HG03460 (cell line): ENCODE measurements at regions not wholly inside any gene's neighbourhood (a gene's known extent, or its start where the extent isn't known, plus 50 kb on each side); places are given as distances from the start of the nearest gene placed in this dataset.
"Not testable (repeated sequence)": the region's sequence is repeated elsewhere in the genome, so short reads cannot be mapped to it uniquely, and the experiment has no call there.

Experiments used
- ATAC-seq: cut with Tn5 transposase; IDR thresholded peaks from one replicate; pipeline ENCODE4 v1.9.1; 2021; ENCODE audit not compliant: unreplicated experiment

DNA sequence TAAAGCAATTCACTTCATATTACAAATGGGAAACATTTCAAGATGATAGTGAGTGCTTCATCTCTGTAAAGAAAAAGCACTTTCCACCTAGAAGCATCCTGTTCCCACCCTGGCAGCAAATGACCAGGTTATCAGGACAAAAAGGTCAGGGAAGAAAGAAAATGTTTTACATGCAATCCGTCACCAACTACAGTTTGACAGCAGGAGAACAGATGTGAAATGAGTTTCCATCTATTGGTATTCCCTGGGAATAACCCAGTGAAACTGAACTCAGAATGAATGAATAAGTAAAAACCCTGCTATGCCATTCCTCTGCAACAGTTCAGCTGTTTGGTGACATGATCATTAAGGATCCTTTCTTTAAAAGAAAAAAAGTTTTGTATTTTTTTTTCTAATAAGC, 67.6 kb downstream of the HTR1A start:
- no peak for ATAC-seq

DNA sequence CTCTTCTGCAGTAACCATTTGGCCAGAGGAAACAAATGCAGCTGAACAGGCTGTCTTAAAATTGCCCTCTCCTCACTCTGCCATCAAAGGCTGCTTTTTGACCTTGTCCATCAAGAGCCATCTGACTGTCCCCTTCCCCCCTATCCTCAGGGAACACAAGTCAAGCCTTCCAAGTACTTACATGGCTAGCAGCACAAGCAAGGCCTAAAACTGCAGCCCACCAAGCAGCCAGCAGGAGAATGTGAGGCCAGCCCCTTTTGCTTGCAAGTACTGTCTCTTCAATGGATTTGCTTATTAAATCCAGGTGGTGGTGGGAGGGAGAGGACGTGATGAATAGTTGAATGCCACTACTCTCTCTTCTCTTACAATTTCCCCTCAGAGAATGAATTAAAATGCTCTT, 83.5 kb downstream of the HTR1A start:
- no peak for ATAC-seq

DNA sequence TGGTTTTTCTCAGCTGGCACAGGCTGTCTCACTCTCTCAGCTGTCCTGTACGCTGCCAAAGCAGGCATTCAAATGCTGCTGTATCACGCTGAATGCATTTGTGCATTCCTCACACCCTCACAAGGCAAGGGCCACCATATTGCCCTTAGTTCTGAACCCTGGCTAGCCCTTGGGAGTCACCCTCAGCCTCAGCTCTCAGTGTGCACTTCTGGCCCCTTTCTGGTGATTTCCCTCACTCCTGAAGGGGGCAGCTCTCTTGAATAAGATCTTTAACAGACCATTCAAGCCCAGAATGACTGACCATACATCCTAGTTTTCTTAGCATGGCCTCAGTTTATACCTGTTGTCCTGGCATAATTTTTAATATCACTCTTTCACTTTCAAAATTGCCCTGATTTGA, 84.3 kb downstream of the HTR1A start:
- ATAC-seq = no peak

DNA sequence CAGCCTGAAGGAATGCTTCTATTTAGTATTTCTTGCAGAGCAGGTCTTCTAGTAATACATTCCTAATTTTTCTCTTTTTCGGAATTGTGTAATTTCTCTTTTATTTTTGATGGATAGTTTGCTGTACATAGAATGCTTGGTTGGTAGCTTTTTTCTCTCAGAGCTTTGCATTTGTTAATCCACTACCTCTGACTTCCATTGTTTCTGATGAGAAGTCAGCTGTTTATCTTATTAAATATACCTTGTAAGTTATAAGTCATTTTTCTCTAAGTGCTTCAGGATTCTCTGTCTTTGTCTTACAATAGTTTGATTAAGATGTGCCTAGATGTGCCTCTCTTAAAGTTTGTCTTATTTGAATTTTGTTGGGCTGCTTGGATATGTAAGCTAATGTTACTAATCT, 101.9 kb downstream of the HTR1A start:
- no peak for ATAC-seq

DNA sequence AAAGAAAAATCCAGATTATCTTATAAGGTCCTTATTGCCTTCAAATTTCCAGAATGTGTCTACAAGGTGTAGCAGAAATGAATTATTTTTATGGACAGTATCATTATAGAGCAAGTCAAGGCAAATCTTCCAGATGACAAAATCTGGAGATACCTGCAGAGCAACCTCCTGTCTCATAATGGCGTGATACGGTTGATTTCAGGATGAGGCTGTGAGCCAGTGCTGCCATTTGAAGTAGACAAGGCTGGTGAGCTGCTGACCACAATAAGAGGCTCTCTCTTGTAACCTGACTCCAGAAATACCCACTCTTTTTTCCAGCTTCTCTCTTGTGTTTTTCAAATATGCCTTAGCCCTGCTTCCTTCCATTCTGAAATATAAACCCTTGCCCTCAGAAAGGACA, 108.2 kb downstream of the HTR1A start:
- ATAC-seq = no peak

DNA sequence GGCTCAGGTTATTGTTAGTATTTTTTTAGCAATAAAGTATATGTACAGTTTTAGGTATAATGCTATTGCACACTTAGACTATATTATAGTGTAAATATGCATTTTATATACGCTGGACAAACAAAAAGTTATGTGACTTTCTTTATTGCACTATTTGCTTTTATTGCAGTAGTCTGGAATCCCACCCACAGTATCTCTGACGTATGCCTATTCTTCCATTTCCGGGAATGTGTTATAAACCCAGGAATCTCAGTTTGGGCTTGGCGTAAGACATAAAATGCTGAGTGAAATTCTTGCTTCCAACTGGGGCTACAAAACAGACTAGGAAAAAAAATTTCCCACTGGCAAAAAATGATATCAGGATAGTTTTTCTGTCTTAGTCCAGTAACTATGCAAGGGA, 119.1 kb downstream of the HTR1A start:
- ATAC-seq = no peak

DNA sequence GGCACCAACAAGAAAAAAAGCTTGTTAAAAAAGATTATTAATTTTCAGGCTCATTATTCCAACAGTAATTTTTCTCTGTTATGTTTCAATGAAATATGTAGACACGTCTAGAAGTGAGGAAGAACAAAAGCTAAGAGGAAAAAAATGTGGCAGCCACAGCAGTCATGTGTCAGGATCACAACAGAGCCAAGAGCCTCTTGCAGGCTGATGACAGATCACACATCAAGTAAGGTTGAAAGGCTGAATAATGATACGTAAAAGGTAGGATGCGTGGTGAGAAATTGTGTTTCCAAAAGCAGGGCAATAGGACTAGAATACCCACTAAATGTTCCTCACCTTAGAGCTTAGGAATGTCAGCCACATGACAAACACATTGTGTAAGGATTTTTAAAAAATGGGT, 124.8 kb downstream of the HTR1A start:
- no peak for ATAC-seq

DNA sequence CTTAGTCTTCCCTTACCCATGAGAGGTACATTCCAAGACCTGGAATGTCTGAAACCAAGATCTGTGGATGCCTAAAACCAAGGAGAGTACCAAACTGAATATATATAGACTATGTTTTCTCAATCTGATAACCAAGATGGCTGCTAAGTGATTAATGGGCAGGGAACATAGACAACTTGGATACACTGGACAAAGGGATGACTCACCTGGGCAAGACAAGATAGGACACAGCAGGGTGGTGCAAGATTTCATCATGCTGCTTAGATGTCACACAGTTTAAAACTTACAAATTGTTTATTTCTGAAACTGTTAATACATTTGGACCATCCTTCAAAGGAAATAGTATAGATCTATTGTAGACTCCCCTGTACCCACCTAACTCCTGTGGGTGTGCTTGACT, 130.9 kb downstream of the HTR1A start:
- no peak for ATAC-seq

DNA sequence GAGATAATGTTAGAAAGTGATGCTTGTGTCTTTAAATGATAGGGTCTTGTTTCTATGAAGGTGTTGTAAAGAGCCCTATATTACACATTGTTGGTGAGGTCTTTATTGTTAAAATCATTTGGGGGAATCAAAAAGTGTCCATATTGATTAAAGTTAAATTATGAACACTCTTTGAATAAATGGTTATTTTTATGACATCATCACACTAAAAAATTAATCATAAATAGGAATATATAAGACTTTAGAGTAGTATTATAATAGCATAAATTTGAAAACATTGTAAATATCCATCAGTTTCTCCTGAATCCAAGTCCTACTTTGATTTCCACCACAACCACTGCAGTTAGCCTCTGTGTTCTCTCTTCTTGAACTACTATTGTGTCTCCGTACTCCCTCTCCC, 136.3 kb downstream of the HTR1A start:
- no peak for ATAC-seq

DNA sequence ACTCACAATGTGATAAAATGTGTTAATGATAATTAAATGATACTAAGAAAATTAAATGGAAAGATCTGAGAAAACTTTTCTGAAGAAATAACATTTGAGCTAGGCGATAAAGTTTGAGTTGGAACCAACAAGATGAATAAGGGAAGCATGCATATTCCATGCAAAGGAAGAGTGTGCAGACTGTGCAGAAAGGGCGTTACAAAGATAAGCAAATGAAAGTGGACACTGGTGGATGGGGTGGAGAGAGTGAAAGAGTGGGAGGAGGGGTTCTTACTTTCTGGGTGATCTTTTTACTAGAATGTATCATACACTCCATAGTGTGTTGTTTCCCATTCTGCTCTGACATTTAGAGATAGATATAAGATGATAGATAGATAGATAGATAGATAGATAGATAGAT, 138.7 kb downstream of the HTR1A start:
- no peak for ATAC-seq

DNA sequence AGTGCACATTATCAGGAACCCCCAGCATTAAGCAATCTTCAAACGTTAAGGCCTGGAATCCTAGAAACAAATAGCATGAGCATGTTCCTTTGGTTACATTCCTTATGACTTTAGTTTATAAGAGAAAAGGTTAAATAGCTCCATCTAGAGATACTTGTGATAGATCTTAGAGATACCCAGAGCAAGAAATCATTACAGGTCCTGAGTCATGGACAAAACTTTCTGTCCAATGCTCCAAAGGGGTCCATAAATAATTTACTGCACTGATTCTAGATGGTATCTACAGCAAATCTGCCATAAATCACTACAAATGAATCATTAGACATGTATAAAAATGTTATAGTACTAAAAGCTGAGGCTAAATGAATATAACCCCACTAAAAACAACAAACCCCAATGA, 139.6 kb downstream of the HTR1A start:
- ATAC-seq = no peak

DNA sequence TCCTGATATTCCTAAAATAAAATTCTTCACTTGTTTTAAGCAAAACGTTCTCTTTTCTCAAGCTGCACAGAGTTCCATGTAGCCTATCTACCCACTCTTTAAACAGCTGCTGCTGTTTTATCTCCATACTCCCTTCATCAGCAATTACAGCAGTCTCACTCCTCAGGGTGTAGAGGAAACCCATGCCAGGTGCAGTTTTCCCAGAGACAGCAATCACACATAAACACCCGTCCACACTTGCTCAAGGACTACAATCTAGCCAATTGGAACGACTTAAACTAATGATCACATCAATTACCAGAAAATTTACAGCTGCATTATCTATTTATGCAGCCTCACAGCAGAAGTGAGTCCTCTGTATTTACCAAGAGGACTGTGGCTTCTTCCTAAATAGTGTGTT, 141.7 kb downstream of the HTR1A start:
- no peak for ATAC-seq

DNA sequence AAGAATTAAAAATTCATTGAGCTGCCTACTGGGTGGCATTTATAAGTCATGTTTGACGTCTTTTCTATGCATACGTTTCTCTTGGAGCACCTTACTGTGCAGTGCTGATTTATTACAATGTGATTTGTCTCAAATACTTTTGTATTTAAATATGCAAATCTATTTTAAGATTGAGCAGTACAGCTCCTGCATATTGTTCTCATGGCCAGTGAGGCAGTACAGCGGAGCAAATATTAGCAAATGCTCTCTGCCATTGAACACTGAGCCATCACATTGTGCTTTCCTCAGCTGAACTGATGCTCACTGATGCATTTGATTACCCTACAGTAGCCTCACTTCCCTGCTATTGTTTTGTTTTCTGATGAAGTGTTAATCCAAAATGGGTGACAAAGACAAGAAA, 149.6 kb downstream of the HTR1A start:
- ATAC-seq = no peak

DNA sequence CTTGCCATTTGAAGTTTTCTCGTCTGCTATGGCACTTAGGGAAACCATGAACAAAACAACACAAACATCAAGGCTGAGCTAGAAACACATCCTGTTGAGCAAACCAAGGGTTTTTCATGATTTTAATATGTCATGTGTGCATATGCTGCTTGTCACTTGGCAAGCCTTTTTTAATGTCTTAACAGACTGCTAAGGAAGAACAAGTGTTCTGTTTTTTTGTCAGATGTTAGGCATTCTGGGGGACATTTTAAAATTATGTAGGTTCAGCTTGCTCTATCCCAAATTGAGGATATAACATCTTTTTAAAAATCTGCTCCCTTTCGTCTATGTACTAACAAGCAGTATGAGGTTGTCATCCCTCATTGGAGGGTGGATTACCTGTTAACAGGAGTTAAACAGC, 150.3 kb downstream of the HTR1A start:
- no peak for ATAC-seq

DNA sequence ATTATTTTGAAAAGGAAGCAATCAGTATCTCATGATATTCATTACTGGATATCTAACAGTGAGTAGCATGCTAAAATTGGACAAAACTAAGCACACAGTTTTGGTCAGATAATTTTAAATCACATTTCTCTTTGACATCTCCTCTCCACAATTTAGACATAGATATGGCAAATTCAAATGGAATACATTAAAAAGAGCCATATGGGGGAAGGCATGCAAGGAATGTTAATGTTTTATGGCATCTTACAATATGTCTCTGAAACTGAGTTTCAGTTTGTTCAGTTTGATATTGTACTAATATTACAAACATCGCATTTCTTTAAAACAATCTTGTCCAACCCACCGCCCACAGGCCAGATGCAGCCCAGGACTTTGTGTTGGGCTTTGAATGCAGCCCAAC, 151.0 kb downstream of the HTR1A start:
- no peak for ATAC-seq

DNA sequence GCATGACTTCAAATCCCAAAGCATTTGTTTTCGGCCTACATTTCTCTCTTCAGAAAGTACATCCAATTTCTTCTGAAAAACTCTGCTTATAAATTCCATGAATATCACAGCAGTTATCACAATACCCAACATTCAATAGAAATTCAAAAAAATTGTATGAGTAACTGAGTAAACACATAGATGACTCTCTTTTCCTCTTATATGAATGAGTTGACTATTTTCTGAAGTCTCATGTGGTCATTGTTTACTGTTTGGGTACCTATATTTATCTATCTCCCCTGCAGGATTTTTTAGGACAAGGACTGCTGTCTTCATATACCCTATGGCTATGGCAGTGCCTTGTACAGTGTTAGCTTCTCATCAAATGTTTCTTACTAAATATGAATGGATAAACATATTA, 157.1 kb downstream of the HTR1A start:
- ATAC-seq = no peak

DNA sequence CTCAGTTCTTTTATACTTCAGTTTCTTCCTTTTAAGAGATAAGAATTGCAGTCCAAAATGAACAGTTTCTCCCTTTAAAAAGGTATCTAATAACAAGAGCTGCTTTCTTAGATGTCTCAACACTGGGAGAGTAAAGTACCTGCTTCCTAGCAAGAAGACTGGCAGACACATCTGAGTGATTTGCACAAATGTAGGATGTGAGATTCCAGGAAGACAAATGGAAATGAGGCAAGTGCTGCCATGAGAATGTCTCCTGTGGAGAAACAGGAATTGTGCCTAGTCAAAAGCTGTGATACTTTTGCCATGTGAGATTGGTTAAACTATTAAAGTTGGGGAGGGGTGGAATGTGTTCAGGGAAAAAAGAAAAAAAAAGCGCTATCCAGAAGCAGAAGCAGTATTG, 159.1 kb downstream of the HTR1A start:
- no peak for ATAC-seq

DNA sequence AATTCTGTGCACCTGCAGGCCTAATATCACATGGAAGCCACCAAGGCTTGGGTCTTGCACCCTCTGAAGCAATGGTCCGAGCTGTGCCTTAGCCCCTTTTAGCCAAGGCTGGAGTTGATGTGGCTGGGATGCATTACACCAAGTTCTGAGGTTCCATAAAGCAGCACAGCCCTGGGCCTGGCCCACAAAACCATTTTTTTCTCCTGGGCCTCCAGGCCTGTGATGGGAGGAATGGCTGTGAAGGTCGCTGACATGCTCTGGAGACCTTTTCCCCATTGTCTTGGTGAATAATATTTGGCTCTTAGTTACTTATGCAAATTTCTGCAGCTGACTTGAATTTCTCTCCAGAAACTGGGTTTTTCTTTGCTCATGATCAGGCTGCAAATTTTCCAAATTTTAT, 167.3 kb downstream of the HTR1A start:
- no peak for ATAC-seq

DNA sequence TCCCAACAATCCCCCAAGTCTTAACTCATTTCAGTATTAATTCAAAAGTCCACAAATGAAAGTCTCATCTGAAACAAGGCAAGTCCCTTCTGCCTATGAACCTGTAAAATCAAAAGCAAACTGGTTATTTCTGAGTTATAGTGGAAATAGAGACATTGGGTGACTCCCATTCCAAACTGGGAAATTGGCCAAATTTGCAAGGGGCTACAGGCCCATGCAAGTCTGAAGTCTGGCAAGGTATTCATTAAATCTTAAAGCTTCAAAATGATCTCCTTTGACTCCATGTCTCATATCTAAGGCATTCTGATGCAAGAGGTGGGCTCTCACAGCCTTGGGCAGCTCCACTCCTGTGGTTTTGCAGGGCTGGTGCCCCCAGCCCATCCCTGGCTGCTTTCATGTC, 167.9 kb downstream of the HTR1A start:
- no peak for ATAC-seq

DNA sequence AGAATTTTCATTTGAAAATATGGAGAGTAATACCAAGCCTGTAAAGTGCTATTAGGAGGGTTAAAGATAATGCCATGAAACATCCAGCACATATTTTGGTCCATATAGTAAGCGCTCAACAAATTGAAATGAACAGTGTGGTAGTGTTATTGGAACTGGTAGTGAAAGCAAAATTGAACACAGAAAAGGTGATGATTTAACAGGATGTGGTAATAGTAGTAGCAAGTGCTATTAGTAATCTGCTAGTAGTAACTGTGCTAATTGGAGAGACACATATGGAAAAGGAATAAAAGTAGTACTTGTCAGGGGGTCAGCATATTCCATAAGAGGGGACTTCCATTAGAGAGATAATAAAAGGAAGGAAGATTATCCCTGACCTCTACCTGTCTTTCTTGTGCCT, 187.3 kb downstream of the HTR1A start:
- no peak for ATAC-seq

DNA sequence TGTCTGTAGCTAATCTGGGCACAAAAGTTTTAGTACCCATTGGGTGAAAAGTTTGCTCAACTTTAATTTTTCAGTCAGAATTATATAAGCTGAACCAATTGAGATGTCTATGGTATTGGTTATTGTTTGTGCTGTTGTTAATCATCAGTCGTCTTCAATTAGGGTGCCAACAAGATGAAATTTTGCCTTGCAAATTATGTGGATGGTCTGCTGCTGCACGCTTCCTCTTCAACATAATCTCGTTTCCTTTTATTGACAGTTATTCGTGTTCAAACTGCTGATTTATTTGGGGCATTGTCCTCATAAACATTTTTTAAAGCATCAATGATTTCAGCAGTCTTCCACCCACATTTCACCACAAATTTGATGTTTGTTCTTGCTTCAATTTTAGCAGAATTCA, 194.0 kb downstream of the HTR1A start:
- ATAC-seq = no peak

DNA sequence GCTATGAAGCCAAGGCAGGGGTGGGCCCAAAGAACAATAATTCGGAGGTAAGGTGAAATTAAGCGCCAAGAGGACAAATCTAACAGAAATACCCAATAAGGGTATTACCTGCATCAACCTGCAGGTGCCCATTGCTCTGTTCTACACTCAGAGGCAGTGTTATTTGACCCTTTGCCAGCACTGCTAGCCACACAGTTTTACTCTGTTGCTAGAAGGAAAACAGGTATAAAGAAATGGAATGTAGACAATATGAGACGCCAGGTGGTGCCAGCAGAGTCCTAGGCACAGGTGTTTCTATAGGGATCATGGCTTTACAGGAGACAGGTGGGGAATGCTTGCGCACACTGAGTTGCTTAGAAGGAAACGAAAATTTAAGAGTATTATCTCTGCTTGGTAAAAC, 201.3 kb downstream of the HTR1A start:
- no peak for ATAC-seq

DNA sequence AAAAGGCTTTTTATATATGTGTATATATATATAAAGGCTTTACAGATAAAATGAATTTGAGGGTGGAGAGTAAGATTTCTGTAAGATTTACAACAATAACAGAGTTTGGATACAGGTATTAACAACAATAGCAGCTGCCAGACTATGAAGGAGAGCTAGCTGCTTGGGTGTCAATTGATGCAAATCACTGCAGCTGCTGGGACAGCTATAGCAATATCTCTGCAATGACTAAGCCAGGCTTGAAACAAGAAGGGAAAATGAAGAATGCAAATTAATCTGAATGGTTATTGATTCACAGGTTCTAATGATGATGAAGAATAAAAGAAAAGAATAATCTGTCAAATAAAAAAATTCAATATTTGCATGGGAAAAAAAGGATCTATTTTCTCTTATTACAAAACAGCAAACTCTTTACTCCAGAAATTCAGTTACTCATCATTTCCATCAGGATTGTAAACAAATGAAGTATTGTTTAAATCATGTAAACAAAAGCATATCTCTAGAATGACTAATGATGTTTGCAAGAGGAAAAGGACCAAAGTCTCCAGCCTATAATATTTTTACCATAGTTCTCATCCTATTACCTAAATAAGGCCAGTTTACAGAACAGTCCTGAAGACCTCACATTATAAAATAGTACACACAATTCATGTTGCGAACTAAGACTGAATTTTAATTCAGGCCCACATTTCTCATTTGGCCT, 219.0 kb downstream of the HTR1A start:
- ATAC-seq = no peak

DNA sequence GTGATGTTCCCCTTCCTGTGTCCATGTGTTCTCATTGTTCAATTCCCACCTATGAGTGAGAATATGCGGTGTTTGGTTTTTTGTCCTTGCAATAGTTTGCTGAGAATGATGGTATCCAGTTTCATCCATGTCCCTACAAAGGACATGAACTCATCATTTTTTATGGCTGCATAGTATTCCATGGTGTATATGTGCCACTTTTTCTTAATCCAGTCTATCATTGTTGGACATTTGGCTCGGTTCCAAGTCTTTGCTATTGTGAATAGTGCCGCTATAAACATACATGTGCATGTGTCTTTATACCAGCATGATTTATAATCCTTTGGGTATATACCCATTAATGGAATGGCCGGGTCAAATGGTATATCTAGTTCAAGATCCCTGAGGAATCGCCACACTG, 229.4 kb downstream of the HTR1A start:
- not testable (repeated sequence) for ATAC-seq
